ENCODE measurements at regions not wholly inside any gene's neighbourhood (a gene's known extent, or its start where the extent isn't known, plus 50 kb on each side); places are given as distances from the start of the nearest gene placed in this dataset.

GRCh38 chr11:32023370-32024305 lies 67.2 kb upstream of the RCN1 start:
- WGBS, 2 donors: 80 to 86% methylated on average over 11 of the region's 11 CpGs
- H3K27me3 ChIP-seq (ENCODE audit: control insufficient read depth in 3 of 3, insufficient read depth in 3 of 3, low read length in 2 of 3): peaks cover 0 to 4% (median 2%) of the 10 kb centered on the region in 3 donors
- H3K4me3 ChIP-seq: no peak overlapping the region
- H3K9me3 ChIP-seq (ENCODE audit: control insufficient read depth in 4 of 4, insufficient read depth in 3 of 4, low read length in 3 of 4): peaks cover 0 to 1% (median 0%) of the 10 kb centered on the region in 4 donors
- no peak overlapping the region for H3K27ac ChIP-seq (ENCODE audit: low read depth in 1 of 2, low read length in 1 of 2)
- H3K9ac ChIP-seq (ENCODE audit: insufficient read depth in 1 of 2, low read length in 2 of 2): no peak overlapping the region
- ATAC-seq (ENCODE audit: insufficient read depth, low FRiP score) (no peak), DNase-seq (no peak)
- H3K4me1 ChIP-seq (ENCODE audit: control insufficient read depth in 5 of 5, insufficient read depth in 5 of 5, low read length in 5 of 5): no peaks in the 10 kb centered on the region
- no peak for TF ChIP-seq CTCF (IDR thresholded peaks at IDR 0.05; ENCODE audit: control extremely low read depth, extremely low read depth)
- no peaks in the 10 kb centered on the region for H3K36me3 ChIP-seq (ENCODE audit: control insufficient read depth in 4 of 4, insufficient read depth in 4 of 4, low read length in 4 of 4)

DNA sequence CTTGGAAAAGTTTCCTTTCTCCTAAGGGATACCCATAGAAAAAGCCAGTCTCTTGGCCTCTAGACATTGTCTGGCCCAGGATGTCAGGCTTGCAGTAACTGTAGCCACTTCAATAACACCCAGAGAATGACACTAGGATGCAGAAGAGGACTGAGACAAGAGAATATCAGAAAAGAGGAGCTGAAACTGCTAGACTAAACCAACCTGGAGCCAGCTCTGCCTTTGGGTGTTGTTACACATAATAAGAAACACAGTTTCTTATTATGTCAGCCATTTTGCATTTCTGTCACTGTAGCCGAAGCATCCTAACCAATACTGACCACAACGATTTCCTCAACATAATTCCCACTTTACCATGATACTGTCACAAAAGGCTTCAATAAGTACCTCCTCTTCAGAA lies 72.2 kb upstream of the RCN1 start:
- Histone ChIP-seq H3K27ac (ENCODE audit: low read depth in 1 of 2, low read length in 1 of 2) (no peak overlapping the region), H3K36me3 (ENCODE audit: control insufficient read depth in 4 of 4, insufficient read depth in 4 of 4, low read length in 4 of 4) (no peaks in the 10 kb centered on the region), H3K27me3 (ENCODE audit: control insufficient read depth in 3 of 3, insufficient read depth in 3 of 3, low read length in 2 of 3) (peaks cover 0 to 9% (median 0%) of the 10 kb centered on the region in 3 donors), H3K4me1 (ENCODE audit: control insufficient read depth in 5 of 5, insufficient read depth in 5 of 5, low read length in 5 of 5) (peaks cover 0 to 11% (median 0%) of the 10 kb centered on the region in 5 donors), H3K9me3 (ENCODE audit: control insufficient read depth in 4 of 4, insufficient read depth in 3 of 4, low read length in 3 of 4) (no peaks in the 10 kb centered on the region), H3K9ac (ENCODE audit: insufficient read depth in 1 of 2, low read length in 2 of 2) (no peak overlapping the region), H3K4me3 (no peak overlapping the region)
- ATAC-seq (ENCODE audit: insufficient read depth, low FRiP score): no peak
- TF ChIP-seq CTCF (IDR thresholded peaks at IDR 0.05; ENCODE audit: control extremely low read depth, extremely low read depth): no peak
- WGBS, 2 donors: 80 to 91% methylated on average over 2 of the region's 2 CpGs
- DNase-seq: no peak

- no peak for TF ChIP-seq CTCF (IDR thresholded peaks at IDR 0.05; ENCODE audit: control extremely low read depth, extremely low read depth)
- Histone ChIP-seq H3K9ac (ENCODE audit: insufficient read depth in 1 of 2, low read length in 2 of 2) (no peak overlapping the region), H3K9me3 (ENCODE audit: control insufficient read depth in 4 of 4, insufficient read depth in 3 of 4, low read length in 3 of 4) (no peaks in the 10 kb centered on the region), H3K36me3 (ENCODE audit: control insufficient read depth in 4 of 4, insufficient read depth in 4 of 4, low read length in 4 of 4) (no peaks in the 10 kb centered on the region), H3K4me1 (ENCODE audit: control insufficient read depth in 5 of 5, insufficient read depth in 5 of 5, low read length in 5 of 5) (peaks cover 0 to 11% (median 0%) of the 10 kb centered on the region in 5 donors), H3K27ac (ENCODE audit: low read depth in 1 of 2, low read length in 1 of 2) (no peak overlapping the region), H3K4me3 (no peak overlapping the region), H3K27me3 (ENCODE audit: control insufficient read depth in 3 of 3, insufficient read depth in 3 of 3, low read length in 2 of 3) (peaks cover 0 to 5% (median 0%) of the 10 kb centered on the region in 3 donors)
- no peak for ATAC-seq (ENCODE audit: insufficient read depth, low FRiP score)
- 65 to 73% methylated on average over 2 of the region's 2 CpGs for WGBS, 2 donors
- DNase-seq: peak in 1 of 3 donors; percentile 11
These were observed 74.8 kb upstream of the RCN1 start for GRCh38 chr11:32016111-32016510.

All from lung (tissue), 11 donors.